Left lobe of liver (tissue), 2 donors: ENCODE measurements at regions not wholly inside any gene's neighbourhood (a gene's known extent, or its start where the extent isn't known, plus 50 kb on each side); places are given as distances from the start of the nearest gene placed in this dataset.

ENCODE experiments used
- ATAC-seq: fragments of 200-7000 bp; cut with Tn5 transposase; one replicate; pipeline ENCODE4 v1.9.1; 2020; ENCODE audit warnings: mild to moderate bottlenecking, moderate library complexity
- DNase-seq: peaks from one replicate; pipeline ENCODE4 v3.0.0-alpha.2; 2020; ENCODE audit warnings: low spot score
- donor health status: DM: no; HTN: no; CAD: no; lungs with moderate emphysema.
- donor health status: DM: no; HTN: yes; CAD: no.

DNA sequence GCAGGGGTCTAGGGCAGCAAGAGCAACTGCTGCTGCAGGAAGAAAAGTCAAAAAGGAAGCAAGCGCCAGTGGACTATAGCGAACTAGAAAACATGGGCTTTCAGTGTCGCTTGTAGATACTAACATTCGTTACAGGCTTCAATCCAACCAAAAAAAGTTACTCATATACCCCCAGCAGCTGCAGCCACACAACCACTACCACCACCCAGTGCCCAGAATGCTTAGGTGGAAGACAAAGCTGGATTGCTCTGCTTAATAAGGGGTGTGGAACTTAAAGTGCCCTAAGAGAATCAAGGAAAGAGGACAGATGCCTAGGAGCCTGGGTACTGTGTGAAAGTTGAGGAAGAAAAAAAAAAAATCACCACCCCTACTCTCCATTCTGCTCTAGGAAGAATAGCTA lies 203.6 kb downstream of the ELAVL2 start:
- ATAC-seq (no peak), DNase-seq (no peak)

- ATAC-seq (no peak), DNase-seq (no peak)
These were observed 195.6 kb downstream of the ELAVL2 start for GRCh38 chr9:23630488-23630887.

DNA sequence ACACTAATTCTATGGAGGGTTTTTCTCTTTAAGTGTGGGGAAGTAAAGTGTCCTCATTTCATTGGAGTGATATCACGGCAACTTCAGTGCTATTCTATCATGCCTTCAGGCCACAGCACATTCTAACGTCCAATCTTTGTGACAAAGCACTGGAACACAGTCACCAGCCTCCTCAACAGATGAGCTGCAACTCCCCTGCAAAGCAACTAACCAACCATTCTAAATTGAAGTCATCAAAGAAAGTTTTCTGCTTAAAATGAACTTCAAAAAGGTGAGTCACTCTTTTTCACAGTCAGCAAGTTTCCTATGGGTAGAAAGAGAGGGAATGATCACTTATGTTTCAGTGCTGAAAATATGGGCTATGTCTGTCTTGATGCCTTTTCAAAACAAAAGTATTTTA lies 190.8 kb downstream of the ELAVL2 start:
- ATAC-seq: no peak
- no peak for DNase-seq

DNA sequence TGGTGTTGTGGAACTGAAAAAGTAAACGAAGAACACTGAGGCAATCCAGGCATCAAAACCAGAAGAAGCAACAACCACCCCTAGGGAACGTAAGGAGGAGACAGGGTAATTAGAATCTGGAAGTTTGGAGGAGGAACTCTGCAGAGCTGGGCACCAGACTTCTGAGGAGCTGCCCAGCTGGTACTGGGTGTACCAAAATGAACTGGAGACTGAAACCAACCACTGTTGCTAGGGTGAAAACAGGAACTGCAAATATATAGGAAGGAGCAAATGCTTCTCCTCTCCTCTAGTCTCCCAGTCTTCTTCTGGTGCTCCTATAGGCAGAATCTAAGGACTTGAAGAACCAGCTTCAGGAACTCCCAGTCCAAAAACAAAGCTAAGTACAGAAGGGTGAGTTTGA lies 189.8 kb downstream of the ELAVL2 start:
- DNase-seq: no peak
- ATAC-seq: no peak

DNA sequence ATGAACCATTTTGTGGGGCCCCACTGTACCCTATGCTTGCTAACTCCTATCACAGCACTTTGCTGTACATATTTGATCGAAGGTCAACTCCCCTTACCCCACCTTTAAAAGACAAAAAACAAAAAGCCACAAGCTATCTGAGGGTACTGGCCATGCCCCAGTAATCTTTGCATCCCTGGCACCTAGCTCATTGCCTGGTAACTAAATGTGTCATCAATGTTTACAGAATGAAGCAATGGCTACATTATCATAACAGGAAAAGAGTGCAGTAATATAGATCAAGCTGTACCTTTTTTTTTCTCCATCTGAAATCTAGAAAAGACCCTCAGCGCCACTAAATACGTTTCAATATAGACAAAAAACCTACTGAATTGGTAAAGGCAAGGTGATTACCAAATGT lies 188.0 kb downstream of the ELAVL2 start:
- no peak for ATAC-seq
- no peak for DNase-seq

- no peak for ATAC-seq
- no peak for DNase-seq
These were observed 187.1 kb downstream of the ELAVL2 start for GRCh38 chr9:23638837-23639426.
